NB4 (cell line): ENCODE measurements at regions not wholly inside any gene's neighbourhood (a gene's known extent, or its start where the extent isn't known, plus 50 kb on each side); places are given as distances from the start of the nearest gene placed in this dataset.

Experiments
- DNase-seq: peaks from one replicate; pipeline ENCODE4 v3.0.0; 2010; ENCODE audit warnings: low read depth
- H3K4me3 ChIP-seq: one replicate; pipeline ENCODE4 v1.5.1; 2011; ENCODE audit warnings: mild to moderate bottlenecking, low read depth, low read length, moderate library complexity
- CTCF ChIP-seq: IDR thresholded peaks from one replicate; pipeline ENCODE4 v1.5.1; 2012; ENCODE audit warnings: low read depth, low read length
- MAX ChIP-seq: IDR thresholded peaks from 2 replicates; pipeline ENCODE4 v1.6.1; 2011; ENCODE audit warnings: low read depth, low read length
- MYC ChIP-seq: IDR thresholded peaks from 2 replicates; pipeline ENCODE4 v1.6.1; 2011; ENCODE audit warnings: low read depth, low read length
- POLR2A ChIP-seq: IDR thresholded peaks from 2 replicates; pipeline ENCODE4 v1.6.1; 2011; ENCODE audit warnings: mild to moderate bottlenecking; ENCODE audit not compliant: insufficient read length; ENCODE audit errors: extremely low read depth

GRCh38 chr3:76942101-76942500, 97.8 kb upstream of the ROBO2 start:
- DNase-seq = no peak
- TF ChIP-seq POLR2A (no peak), MAX (no peak), MYC (no peak), CTCF (no peak)
- no peak overlapping the region for H3K4me3 ChIP-seq

- no peak for DNase-seq
- H3K4me3 ChIP-seq = no peak overlapping the region
- no peak for TF ChIP-seq CTCF
- no peak for TF ChIP-seq POLR2A
- TF ChIP-seq MAX = no peak
- no peak for TF ChIP-seq MYC
These were observed 96.8 kb upstream of the ROBO2 start for GRCh38 chr3:76943058-76943457.

- no peak overlapping the region for H3K4me3 ChIP-seq
- DNase-seq = no peak
- no peak for TF ChIP-seq POLR2A
- no peak for TF ChIP-seq CTCF
- TF ChIP-seq MAX = no peak
- no peak for TF ChIP-seq MYC
These were observed 96.2 kb upstream of the ROBO2 start for GRCh38 chr3:76943671-76944070.

GRCh38 chr3:76949033-76949432, 90.9 kb upstream of the ROBO2 start:
- DNase-seq = no peak
- no peak overlapping the region for H3K4me3 ChIP-seq
- TF ChIP-seq MAX = no peak
- TF ChIP-seq CTCF = no peak

GRCh38 chr3:76949462-76949861, 90.4 kb upstream of the ROBO2 start:
- DNase-seq = no peak
- H3K4me3 ChIP-seq = no peak overlapping the region
- TF ChIP-seq MYC (no peak), CTCF (no peak)

- H3K4me3 ChIP-seq = no peak overlapping the region
- no peak for TF ChIP-seq POLR2A
- no peak for TF ChIP-seq MAX
- no peak for TF ChIP-seq MYC
- TF ChIP-seq CTCF = no peak
- no peak for DNase-seq
These were observed 89.3 kb upstream of the ROBO2 start for GRCh38 chr3:76950590-76950989.
